Caco-2 (cell line): ENCODE measurements at regions not wholly inside any gene's neighbourhood (a gene's known extent, or its start where the extent isn't known, plus 50 kb on each side); places are given as distances from the start of the nearest gene placed in this dataset.
"Not testable (repeated sequence)": the region's sequence is repeated elsewhere in the genome, so short reads cannot be mapped to it uniquely, and the experiment has no call there.

Experiments used
- BruUV-seq: library from RNA; stranded (reverse); fragments of 400-500 nt; replicated peaks from 2 replicates; lab custom pipeline; 2021; lab: Mats Ljungman, UMichigan
- CTCF ChIA-PET: fragments of 300-600 bp; sonication (Branson Sonifier 250); formaldehyde crosslinking; loops from one replicate; lab custom pipeline; 2022; ENCODE audit warnings: antibody characterized with exemption; lab: Charles Lee
- POLR2A ChIA-PET: fragments of 300-600 bp; sonication (Branson Sonifier 250); formaldehyde crosslinking; loops from one replicate; lab custom pipeline; 2022; ENCODE audit warnings: antibody characterized with exemption; lab: Charles Lee
- DNase-seq, 2 experiments: peaks; one replicate each; pipeline versions ENCODE4 v3.0.0 to v3.0.0-alpha.2; 2020 to 2022
- H3K27me3 ChIP-seq: replicated peaks from 2 replicates; pipeline ENCODE4 v1.6.0; 2011; ENCODE audit warnings: low read length; ENCODE audit not compliant: control insufficient read depth, insufficient read depth
- H3K36me3 ChIP-seq: 2 replicates; pipeline ENCODE4 v1.5.1; 2011; ENCODE audit warnings: low read length; ENCODE audit not compliant: control insufficient read depth, insufficient read depth
- H3K4me1 ChIP-seq: fragments of 250-450 bp; sonication (Bioruptor Pico); 2 replicates; pipeline ENCODE4 v1.5.1; 2020; ENCODE audit warnings: mild to moderate bottlenecking
- H3K4me3 ChIP-seq: 2 replicates; pipeline ENCODE4 v1.5.1; 2011; ENCODE audit warnings: low read depth, mild to moderate bottlenecking, control low read depth, low read length
- H3K9me3 ChIP-seq: fragments of 250-450 bp; sonication (Bioruptor Pico); 2 replicates; pipeline ENCODE4 v1.5.1; 2020; ENCODE audit warnings: mild to moderate bottlenecking, moderate library complexity
- H3K27ac Mint-ChIP-seq: one replicate; pipeline ENCODE4 v1.8.0; 2022; ENCODE audit warnings: mixed read lengths; ENCODE audit not compliant: unreplicated experiment
- H3K27me3 Mint-ChIP-seq: one replicate; pipeline ENCODE4 v1.8.0; 2022; ENCODE audit warnings: mixed read lengths; ENCODE audit not compliant: insufficient read depth, unreplicated experiment
- H3K36me3 Mint-ChIP-seq: one replicate; pipeline ENCODE4 v1.8.0; 2022; ENCODE audit warnings: mild to moderate bottlenecking, mixed read lengths; ENCODE audit not compliant: insufficient read depth, unreplicated experiment
- H3K4me1 Mint-ChIP-seq: one replicate; pipeline ENCODE4 v1.8.0; 2022; ENCODE audit warnings: low read depth, mixed read lengths; ENCODE audit not compliant: unreplicated experiment
- H3K4me3 Mint-ChIP-seq: one replicate; pipeline ENCODE4 v1.8.0; 2022; ENCODE audit warnings: mild to moderate bottlenecking, moderate library complexity, mixed read lengths; ENCODE audit not compliant: unreplicated experiment
- H3K9me3 Mint-ChIP-seq: one replicate; pipeline ENCODE4 v1.8.0; 2022; ENCODE audit warnings: mixed read lengths; ENCODE audit not compliant: unreplicated experiment
- intact Hi-C: fragments of 100-400 bp; cut with micrococcal nuclease; formaldehyde crosslinking; loops from one replicate; pipeline ENCODE4 v1.10.0; 2022; ENCODE audit not compliant: unreplicated experiment
- TF ChIP-seq, protein P1 (sequence below), 2 experiments: fragments of 200-600 bp in 1 of 2; IDR thresholded peaks; 1 replicate in 1 of 2; 2 replicates in 1 of 2; pipeline versions ENCODE4 v1.5.1 to v1.8.0; 2011 to 2022; ENCODE audit warnings: antibody characterized with exemption in 1 of 2, control low read depth in 1 of 2, inconsistent platforms in 1 of 2, low read depth in 1 of 2, low read length in 1 of 2, mild to moderate bottlenecking in 1 of 2, moderate library complexity in 1 of 2; ENCODE audit not compliant: insufficient read depth in 1 of 2, severe bottlenecking in 1 of 2, unreplicated experiment in 1 of 2

- Histone ChIP-seq H3K4me1 (no peaks in the 10 kb centered on the region), H3K36me3 (no peaks in the 10 kb centered on the region), H3K4me3 (no peak overlapping the region), H3K9me3 (no peaks in the 10 kb centered on the region), H3K27me3 (no peaks in the 10 kb centered on the region)
- H3K4me3 Mint-ChIP-seq, result no peak overlapping the region
- no peak for DNase-seq
- H3K27ac Mint-ChIP-seq, result no peak overlapping the region
- intact Hi-C loops, result no loop called here
- peaks cover 18% of the 10 kb centered on the region for H3K9me3 Mint-ChIP-seq
- POLR2A ChIA-PET, result no interaction called here
- no TSS peak for BruUV-seq
- CTCF ChIA-PET, result no interaction called here
- H3K4me1 Mint-ChIP-seq, result no peaks in the 10 kb centered on the region
- no peaks in the 10 kb centered on the region for H3K36me3 Mint-ChIP-seq
- TF ChIP-seq, protein P1, sequence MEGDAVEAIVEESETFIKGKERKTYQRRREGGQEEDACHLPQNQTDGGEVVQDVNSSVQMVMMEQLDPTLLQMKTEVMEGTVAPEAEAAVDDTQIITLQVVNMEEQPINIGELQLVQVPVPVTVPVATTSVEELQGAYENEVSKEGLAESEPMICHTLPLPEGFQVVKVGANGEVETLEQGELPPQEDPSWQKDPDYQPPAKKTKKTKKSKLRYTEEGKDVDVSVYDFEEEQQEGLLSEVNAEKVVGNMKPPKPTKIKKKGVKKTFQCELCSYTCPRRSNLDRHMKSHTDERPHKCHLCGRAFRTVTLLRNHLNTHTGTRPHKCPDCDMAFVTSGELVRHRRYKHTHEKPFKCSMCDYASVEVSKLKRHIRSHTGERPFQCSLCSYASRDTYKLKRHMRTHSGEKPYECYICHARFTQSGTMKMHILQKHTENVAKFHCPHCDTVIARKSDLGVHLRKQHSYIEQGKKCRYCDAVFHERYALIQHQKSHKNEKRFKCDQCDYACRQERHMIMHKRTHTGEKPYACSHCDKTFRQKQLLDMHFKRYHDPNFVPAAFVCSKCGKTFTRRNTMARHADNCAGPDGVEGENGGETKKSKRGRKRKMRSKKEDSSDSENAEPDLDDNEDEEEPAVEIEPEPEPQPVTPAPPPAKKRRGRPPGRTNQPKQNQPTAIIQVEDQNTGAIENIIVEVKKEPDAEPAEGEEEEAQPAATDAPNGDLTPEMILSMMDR (IDR thresholded peaks at IDR 0.05; ENCODE audit: insufficient read depth in 1 of 2, low read depth in 1 of 2, low read length in 1 of 2, severe bottlenecking in 1 of 2, unreplicated experiment in 1 of 2), result no peak
- H3K27me3 Mint-ChIP-seq, result no peaks in the 10 kb centered on the region
Measured at GRCh38 chr16:66175636-66176035, 190.9 kb upstream of the CDH5 start.

GRCh38 chr16:66175058-66175457, 191.4 kb upstream of the CDH5 start:
- POLR2A ChIA-PET, result no interaction called here
- Histone ChIP-seq H3K9me3 (no peaks in the 10 kb centered on the region), H3K27me3 (no peaks in the 10 kb centered on the region), H3K36me3 (no peaks in the 10 kb centered on the region), H3K4me1 (no peaks in the 10 kb centered on the region), H3K4me3 (no peak overlapping the region)
- no peak for DNase-seq
- no TSS peak for BruUV-seq
- Mint-ChIP-seq H3K27me3 (no peaks in the 10 kb centered on the region), H3K4me3 (no peak overlapping the region), H3K9me3 (peaks cover 12% of the 10 kb centered on the region), H3K4me1 (no peaks in the 10 kb centered on the region), H3K27ac (no peak overlapping the region), H3K36me3 (no peaks in the 10 kb centered on the region)
- intact Hi-C loops, result no loop called here
- TF ChIP-seq, protein P1 (IDR thresholded peaks at IDR 0.05; ENCODE audit: insufficient read depth in 1 of 2, low read depth in 1 of 2, low read length in 1 of 2, severe bottlenecking in 1 of 2, unreplicated experiment in 1 of 2), result no peak
- CTCF ChIA-PET, result no interaction called here

DNA sequence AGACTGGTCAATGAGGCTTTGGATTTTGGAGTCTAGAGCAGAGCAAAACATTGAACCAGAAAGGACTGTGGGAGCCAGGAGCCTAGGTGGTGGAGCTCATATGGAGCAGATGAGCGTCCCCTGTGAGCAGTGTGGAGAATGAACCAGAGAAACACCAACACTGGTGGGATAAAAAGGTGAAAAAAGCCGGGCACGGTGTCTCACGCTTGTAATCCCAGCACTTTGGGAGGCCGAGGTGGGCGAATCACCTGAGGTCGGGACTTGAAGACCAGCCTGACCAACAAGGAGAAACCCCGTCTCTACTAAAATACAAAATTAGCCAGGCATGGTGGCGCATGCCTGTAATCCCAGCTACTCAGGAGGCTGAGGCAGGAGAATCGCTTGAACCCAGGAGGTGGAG, 192.7 kb upstream of the CDH5 start:
- H3K4me1 Mint-ChIP-seq, intact Hi-C loops, H3K9me3 Mint-ChIP-seq, CTCF ChIA-PET, H3K27ac Mint-ChIP-seq, H3K9me3 ChIP-seq, H3K4me1 ChIP-seq, H3K36me3 Mint-ChIP-seq, H3K4me3 ChIP-seq, H3K27me3 Mint-ChIP-seq, H3K4me3 Mint-ChIP-seq, POLR2A ChIA-PET, H3K36me3 ChIP-seq, BruUV-seq, H3K27me3 ChIP-seq, DNase-seq: not testable (repeated sequence)

- CTCF ChIA-PET, intact Hi-C loops, DNase-seq, H3K4me1 ChIP-seq, H3K9me3 Mint-ChIP-seq, BruUV-seq, H3K4me3 Mint-ChIP-seq, POLR2A ChIA-PET, H3K9me3 ChIP-seq, H3K4me3 ChIP-seq, H3K27me3 Mint-ChIP-seq, H3K36me3 Mint-ChIP-seq, H3K27ac Mint-ChIP-seq, H3K27me3 ChIP-seq, H3K4me1 Mint-ChIP-seq, H3K36me3 ChIP-seq: not testable (repeated sequence)
Measured at GRCh38 chr16:66173181-66173580, 193.3 kb upstream of the CDH5 start.
